Colonic mucosa (tissue), 4 donors: ENCODE measurements at regions not wholly inside any gene's neighbourhood (a gene's known extent, or its start where the extent isn't known, plus 50 kb on each side); places are given as distances from the start of the nearest gene placed in this dataset.

Source experiments
- DNase-seq: peaks from one replicate; pipeline ENCODE4 v3.0.0-alpha.2; 2020
- H3K27ac ChIP-seq: fragments of 200-600 bp; one replicate; pipeline ENCODE4 v1.8.0; 2021
- H3K27me3 ChIP-seq: fragments of 200-600 bp; one replicate; pipeline ENCODE4 v1.8.0; 2021
- H3K36me3 ChIP-seq: fragments of 200-600 bp; one replicate; pipeline ENCODE4 v1.8.0; 2021
- H3K4me1 ChIP-seq: fragments of 200-600 bp; one replicate; pipeline ENCODE4 v1.8.0; 2021; ENCODE audit warnings: mild to moderate bottlenecking
- H3K4me3 ChIP-seq: fragments of 200-600 bp; one replicate; pipeline ENCODE4 v1.8.0; 2021
- H3K9ac ChIP-seq, 2 donors: one replicate each; pipeline ENCODE4 v1.7.0; 2013; ENCODE audit warnings: control low read depth in 2 of 2, low read depth in 2 of 2, low read length in 2 of 2
- H3K9me3 ChIP-seq: fragments of 200-600 bp; one replicate; pipeline ENCODE4 v1.8.0; 2021
- CTCF ChIP-seq: fragments of 200-600 bp; IDR thresholded peaks from one replicate; pipeline ENCODE4 v1.8.0; 2022; ENCODE audit warnings: antibody characterized with exemption, mild to moderate bottlenecking
- intact Hi-C: fragments of 100-400 bp; cut with DNase I; formaldehyde crosslinking; loops from one replicate; pipeline ENCODE4 v1.14.1; 2022
- donor health status: healthy.
- donor health status: DM: no; HTN: no; CAD: no.
- donor health status: DM: no; HTN: no; CAD: no.

- DNase-seq, result no peak
Observed at GRCh38 chr5:104513121-104513602, 950.6 kb upstream of the NUDT12 start.

DNA sequence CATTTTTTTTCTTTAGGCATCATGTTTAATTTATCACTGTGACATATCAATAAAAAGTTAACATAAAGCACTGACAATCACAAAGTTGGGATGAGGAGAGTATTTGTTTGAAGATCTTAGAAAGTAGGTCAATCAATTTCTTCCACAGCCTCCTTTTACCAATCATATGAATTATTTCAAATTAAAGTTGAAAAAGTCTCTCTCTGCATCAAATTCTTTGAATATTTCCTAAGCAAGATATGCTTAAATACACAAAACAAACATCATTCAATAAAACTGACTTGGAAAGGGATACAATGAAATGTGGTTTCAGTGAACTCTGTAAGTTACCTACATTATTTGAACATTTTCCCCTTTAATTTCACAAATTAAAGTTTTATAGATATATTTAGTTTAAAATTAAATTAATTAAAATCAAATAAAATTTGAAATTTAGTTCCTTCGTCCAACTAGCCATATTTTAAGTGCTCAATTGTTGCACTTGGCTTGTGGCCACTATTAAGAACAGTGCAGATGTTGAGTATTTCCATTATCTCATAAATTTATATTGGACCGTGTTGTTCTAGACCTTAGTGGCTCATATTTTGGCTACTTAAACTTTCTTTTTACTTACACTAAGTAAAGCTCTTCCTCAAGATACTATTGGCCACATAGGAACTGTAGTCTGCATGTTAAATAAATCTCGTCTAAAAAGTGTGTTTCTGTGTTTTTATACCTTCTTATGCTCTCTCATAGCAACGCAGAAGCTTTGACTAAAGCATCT is 949.7 kb upstream of the NUDT12 start:
- Histone ChIP-seq H3K4me1 (no peaks in the 10 kb centered on the region), H3K36me3 (no peaks in the 10 kb centered on the region), H3K4me3 (no peak overlapping the region), H3K27me3 (no peaks in the 10 kb centered on the region), H3K9me3 (no peaks in the 10 kb centered on the region), H3K9ac (no peak overlapping the region), H3K27ac (no peak overlapping the region)
- TF ChIP-seq CTCF, result no peak
- no peak for DNase-seq
- intact Hi-C loops, result no loop called here

More at GRCh38 chr5:104513121-104513602, 950.6 kb upstream of the NUDT12 start:
- no peaks in the 10 kb centered on the region for H3K27me3 ChIP-seq
- H3K27ac ChIP-seq, result no peak overlapping the region
- no peaks in the 10 kb centered on the region for H3K4me1 ChIP-seq
- H3K4me3 ChIP-seq, result no peak overlapping the region
- no peak for TF ChIP-seq CTCF
- intact Hi-C loops, result no loop called here
- no peaks in the 10 kb centered on the region for H3K36me3 ChIP-seq
- H3K9me3 ChIP-seq, result no peaks in the 10 kb centered on the region
- H3K9ac ChIP-seq, result no peak overlapping the region

DNA sequence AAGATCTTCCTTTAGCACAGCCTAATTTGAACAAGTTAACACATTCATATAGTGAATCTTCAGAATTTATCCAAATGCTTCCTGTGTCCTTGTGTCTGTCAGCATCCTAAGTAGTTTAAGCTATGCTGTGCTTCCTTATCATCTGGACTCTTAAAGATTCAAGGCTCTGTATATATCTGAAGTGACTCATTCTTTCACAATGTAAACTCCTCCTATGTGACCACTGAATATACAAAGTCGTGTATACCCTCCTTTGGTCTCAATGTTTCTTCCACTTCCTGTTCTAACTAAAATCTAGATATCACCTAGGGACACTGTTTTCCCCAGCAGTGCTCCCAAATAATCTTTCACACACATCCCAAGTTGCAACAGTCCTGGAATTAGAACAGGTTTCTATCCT is 935.7 kb upstream of the NUDT12 start:
- no peak for DNase-seq
- intact Hi-C loops, result no loop called here
- Histone ChIP-seq H3K4me1 (no peaks in the 10 kb centered on the region), H3K9ac (no peak overlapping the region), H3K27me3 (no peaks in the 10 kb centered on the region), H3K9me3 (no peaks in the 10 kb centered on the region), H3K27ac (no peak overlapping the region), H3K36me3 (no peaks in the 10 kb centered on the region), H3K4me3 (no peak overlapping the region)
- TF ChIP-seq CTCF, result no peak

- H3K4me1 ChIP-seq, result no peaks in the 10 kb centered on the region
- TF ChIP-seq CTCF, result no peak
- no peaks in the 10 kb centered on the region for H3K9me3 ChIP-seq
- H3K36me3 ChIP-seq, result no peaks in the 10 kb centered on the region
- H3K9ac ChIP-seq, result no peak overlapping the region
- H3K27ac ChIP-seq, result no peak overlapping the region
- no peak overlapping the region for H3K4me3 ChIP-seq
- H3K27me3 ChIP-seq, result no peaks in the 10 kb centered on the region
- no peak for DNase-seq
- intact Hi-C loops, result no loop called here
Observed at GRCh38 chr5:104494083-104494482, 931.5 kb upstream of the NUDT12 start.

- no peaks in the 10 kb centered on the region for H3K36me3 ChIP-seq
- no peak overlapping the region for H3K4me3 ChIP-seq
- H3K4me1 ChIP-seq, result no peaks in the 10 kb centered on the region
- TF ChIP-seq CTCF, result no peak
- DNase-seq, result no peak
- H3K9me3 ChIP-seq, result no peaks in the 10 kb centered on the region
- H3K27me3 ChIP-seq, result no peaks in the 10 kb centered on the region
- no peak overlapping the region for H3K9ac ChIP-seq
- intact Hi-C loops, result no loop called here
- H3K27ac ChIP-seq, result no peak overlapping the region
Observed at GRCh38 chr5:104472811-104473210, 910.2 kb upstream of the NUDT12 start.
